ENCODE measurements at regions not wholly inside any gene's neighbourhood (a gene's known extent, or its start where the extent isn't known, plus 50 kb on each side); places are given as distances from the start of the nearest gene placed in this dataset.
"Not testable (repeated sequence)": the region's sequence is repeated elsewhere in the genome, so short reads cannot be mapped to it uniquely, and the experiment has no call there.

GRCh38 chr14:105659935-105660527 lies 133.6 kb downstream of the TMEM121 start:
- in situ Hi-C loops (cut with HindIII; ENCODE audit: low pct_ligation_motif_present, low sequenced_read_pairs): no loop called here
- no peak overlapping the region for H3K27ac ChIP-seq
- no peaks in the 10 kb centered on the region for H3K36me3 ChIP-seq (replicated peaks)
- DNase-seq: no peak
- no peaks in the 10 kb centered on the region for H3K27me3 ChIP-seq (replicated peaks)
- no peak overlapping the region for H3K4me3 ChIP-seq (ENCODE audit: low read depth, low read length)
- TF ChIP-seq, protein P1, sequence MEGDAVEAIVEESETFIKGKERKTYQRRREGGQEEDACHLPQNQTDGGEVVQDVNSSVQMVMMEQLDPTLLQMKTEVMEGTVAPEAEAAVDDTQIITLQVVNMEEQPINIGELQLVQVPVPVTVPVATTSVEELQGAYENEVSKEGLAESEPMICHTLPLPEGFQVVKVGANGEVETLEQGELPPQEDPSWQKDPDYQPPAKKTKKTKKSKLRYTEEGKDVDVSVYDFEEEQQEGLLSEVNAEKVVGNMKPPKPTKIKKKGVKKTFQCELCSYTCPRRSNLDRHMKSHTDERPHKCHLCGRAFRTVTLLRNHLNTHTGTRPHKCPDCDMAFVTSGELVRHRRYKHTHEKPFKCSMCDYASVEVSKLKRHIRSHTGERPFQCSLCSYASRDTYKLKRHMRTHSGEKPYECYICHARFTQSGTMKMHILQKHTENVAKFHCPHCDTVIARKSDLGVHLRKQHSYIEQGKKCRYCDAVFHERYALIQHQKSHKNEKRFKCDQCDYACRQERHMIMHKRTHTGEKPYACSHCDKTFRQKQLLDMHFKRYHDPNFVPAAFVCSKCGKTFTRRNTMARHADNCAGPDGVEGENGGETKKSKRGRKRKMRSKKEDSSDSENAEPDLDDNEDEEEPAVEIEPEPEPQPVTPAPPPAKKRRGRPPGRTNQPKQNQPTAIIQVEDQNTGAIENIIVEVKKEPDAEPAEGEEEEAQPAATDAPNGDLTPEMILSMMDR (IDR thresholded peaks at IDR 0.05; ENCODE audit: low read depth, low read length, missing control alignments): no peak

DNA sequence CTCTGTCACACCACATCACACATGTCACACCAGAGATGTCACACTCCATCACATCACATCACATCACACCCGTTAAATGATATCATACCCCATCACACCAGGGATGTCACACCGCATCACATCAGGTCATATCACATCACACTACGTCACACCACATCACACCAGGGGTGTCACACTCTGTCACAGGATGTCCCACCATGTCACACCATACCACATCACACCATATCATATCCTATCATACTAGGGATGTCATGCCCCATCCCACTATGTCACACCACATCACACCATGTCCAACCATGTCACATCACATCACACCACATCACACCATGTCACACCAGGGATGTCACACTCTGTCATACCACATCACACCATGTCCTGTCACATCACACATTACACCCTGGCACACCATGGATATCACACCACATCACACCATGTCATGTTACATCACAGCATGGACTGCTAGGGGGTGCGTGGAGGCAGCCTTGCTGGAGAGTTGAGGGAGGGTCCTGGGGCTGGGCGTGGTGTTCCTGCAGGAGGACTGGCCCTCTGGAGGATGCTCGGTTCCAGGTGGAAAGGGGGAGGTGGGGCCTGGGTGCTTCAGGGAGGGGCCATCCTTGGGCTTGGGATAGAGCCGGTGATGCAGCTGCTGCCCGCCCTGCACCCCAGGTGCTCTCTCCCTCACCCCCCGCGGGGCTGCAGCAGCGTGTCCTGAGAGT lies 134.6 kb downstream of the TMEM121 start:
- TF ChIP-seq, protein P1 (IDR thresholded peaks at IDR 0.05; ENCODE audit: low read depth, low read length, missing control alignments): no peak
- H3K4me3 ChIP-seq (ENCODE audit: low read depth, low read length): no peak overlapping the region
- H3K27ac ChIP-seq: no peak overlapping the region
- no peak for DNase-seq
- no peaks in the 10 kb centered on the region for H3K27me3 ChIP-seq (replicated peaks)
- no peaks in the 10 kb centered on the region for H3K36me3 ChIP-seq (replicated peaks)
- in situ Hi-C loops (cut with HindIII; ENCODE audit: low pct_ligation_motif_present, low sequenced_read_pairs): no loop called here

DNA sequence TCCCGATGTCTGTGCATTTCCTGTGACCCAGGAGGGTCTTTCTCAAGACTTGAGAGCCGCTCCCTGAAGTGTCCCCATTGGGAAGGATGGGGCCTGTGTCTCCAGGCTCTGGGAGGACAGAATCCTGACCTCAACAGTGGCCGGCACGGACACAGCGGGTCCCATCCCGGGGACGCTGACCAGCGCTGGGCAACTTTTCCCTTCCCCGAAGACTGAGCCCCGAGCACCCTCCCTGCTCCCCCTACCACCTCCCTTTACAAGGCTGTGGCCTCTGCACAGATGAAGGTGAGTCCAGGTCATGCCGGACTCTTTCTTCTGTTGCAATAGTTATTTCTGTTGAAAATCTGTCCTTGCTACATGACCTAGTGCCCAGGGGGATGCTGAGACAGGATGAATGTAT lies 135.7 kb downstream of the TMEM121 start:
- DNase-seq; in situ Hi-C loops (cut with HindIII; ENCODE audit: low pct_ligation_motif_present, low sequenced_read_pairs); H3K27me3 ChIP-seq (replicated peaks): not testable (repeated sequence)

DNA sequence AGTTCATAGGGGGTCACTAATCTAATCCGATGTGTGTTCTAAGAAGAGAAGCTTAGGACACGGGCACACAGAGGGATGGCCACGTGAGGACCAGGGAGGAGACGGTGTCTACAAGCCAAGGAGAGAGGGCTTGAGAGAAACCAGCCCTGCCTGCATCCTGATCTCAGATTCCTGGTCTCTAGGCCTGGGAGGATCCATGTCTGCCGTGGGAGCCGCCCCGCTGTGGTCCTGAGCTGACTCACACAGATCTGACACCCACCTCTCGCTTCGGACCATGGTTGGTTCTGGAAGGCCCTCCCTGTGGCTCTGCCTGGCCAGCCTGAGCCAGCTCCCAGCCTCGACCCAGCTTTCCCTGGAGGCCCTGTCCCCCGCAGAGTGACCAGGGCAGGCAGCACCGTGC lies 136.2 kb downstream of the TMEM121 start:
- DNase-seq; H3K36me3 ChIP-seq (replicated peaks); H3K27me3 ChIP-seq (replicated peaks); H3K4me3 ChIP-seq (ENCODE audit: low read depth, low read length); in situ Hi-C loops (cut with HindIII; ENCODE audit: low pct_ligation_motif_present, low sequenced_read_pairs); H3K27ac ChIP-seq: not testable (repeated sequence)

More for the DNA sequence above, 135.7 kb downstream of the TMEM121 start:
- not testable (repeated sequence) for H3K27ac ChIP-seq; H3K36me3 ChIP-seq (replicated peaks); H3K4me3 ChIP-seq (ENCODE audit: low read depth, low read length)

DNA sequence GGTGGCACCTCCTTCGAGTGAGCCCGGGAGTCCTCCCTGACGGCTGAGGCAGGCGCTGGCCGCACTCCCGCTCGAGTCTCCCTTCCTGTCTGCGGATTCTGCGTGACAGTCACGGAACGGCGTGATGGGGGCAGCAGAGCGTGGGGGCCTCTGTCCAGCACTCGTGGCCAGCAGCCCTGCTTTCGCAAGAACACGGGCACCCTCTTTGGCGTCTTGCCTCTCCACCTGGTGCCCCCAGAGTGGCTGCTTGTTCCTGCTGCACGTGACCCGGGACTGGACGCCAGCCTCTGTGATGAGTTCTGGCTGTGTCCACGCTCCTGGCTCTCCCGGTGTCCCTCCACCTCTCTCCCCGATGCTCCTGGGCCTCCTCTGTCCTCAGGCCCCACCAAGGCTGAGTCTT lies 136.9 kb downstream of the TMEM121 start:
- DNase-seq; H3K36me3 ChIP-seq (replicated peaks); H3K27me3 ChIP-seq (replicated peaks); H3K4me3 ChIP-seq (ENCODE audit: low read depth, low read length); in situ Hi-C loops (cut with HindIII; ENCODE audit: low pct_ligation_motif_present, low sequenced_read_pairs); H3K27ac ChIP-seq: not testable (repeated sequence)

DNA sequence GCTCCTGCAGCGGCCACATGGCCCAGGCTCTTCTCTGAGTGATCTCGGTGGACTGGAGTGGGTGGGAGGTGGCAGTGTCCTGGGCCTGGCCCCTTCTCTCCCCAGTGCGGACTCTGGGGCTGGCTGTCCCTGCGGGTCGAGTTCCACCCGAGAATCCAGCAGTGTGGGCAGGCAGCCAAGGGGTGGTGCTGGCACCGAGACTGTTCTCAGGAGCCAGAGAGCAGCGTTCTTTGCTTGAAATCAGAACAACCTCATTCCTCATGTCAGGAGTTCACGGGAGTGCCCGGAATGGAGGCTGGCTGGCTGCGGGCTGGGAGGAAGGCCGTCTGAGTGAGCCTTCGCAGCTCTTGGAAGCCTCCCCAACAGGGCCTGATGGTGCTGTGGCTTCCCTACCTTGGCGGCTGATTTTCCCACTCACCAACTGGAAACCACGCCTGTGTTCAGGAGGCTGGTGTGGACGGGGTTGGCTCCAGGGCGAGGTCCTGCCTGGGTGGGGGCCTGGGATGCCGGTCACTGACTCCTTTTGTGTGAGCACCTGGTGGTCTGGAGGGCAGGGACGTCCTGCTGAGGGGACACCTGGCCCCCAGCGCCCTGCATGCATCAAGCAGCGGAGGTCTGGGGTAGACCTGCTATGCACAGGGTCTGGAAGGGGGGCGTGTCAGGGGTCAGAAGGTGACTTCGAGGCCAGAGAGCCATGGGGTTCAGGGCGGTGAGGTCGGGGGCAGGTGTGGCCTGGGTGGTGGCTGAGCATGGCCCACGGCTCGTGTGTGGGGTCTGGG lies 137.6 kb downstream of the TMEM121 start:
- H3K27me3 ChIP-seq (replicated peaks); H3K4me3 ChIP-seq (ENCODE audit: low read depth, low read length); H3K36me3 ChIP-seq (replicated peaks); DNase-seq; in situ Hi-C loops (cut with HindIII; ENCODE audit: low pct_ligation_motif_present, low sequenced_read_pairs); H3K27ac ChIP-seq: not testable (repeated sequence)

- no peak for DNase-seq
- TF ChIP-seq, protein P1 (IDR thresholded peaks at IDR 0.05; ENCODE audit: low read depth, low read length, missing control alignments): no peak
- Histone ChIP-seq H3K36me3 (replicated peaks) (no peaks in the 10 kb centered on the region), H3K27ac (no peak overlapping the region), H3K27me3 (replicated peaks) (no peaks in the 10 kb centered on the region), H3K4me3 (ENCODE audit: low read depth, low read length) (no peak overlapping the region)
- in situ Hi-C loops (cut with HindIII; ENCODE audit: low pct_ligation_motif_present, low sequenced_read_pairs): no loop called here
These were observed 138.3 kb downstream of the TMEM121 start for GRCh38 chr14:105664691-105665090.

Data from brain microvascular endothelial cell (primary cell).